C4-2B (cell line): ENCODE measurements at regions not wholly inside any gene's neighbourhood (a gene's known extent, or its start where the extent isn't known, plus 50 kb on each side); places are given as distances from the start of the nearest gene placed in this dataset.
"Not testable (repeated sequence)": the region's sequence is repeated elsewhere in the genome, so short reads cannot be mapped to it uniquely, and the experiment has no call there.

Experiments
- H3K27ac ChIP-seq: fragments of 450-650 bp; 2 replicates; pipeline ENCODE4 v1.5.1; 2017
- CTCF ChIP-seq: fragments of 450-650 bp; conservative IDR thresholded peaks from 2 replicates; pipeline ENCODE4 v1.5.1; 2017; ENCODE audit warnings: mild to moderate bottlenecking
- ZFX ChIP-seq: fragments of 450-650 bp; IDR thresholded peaks from 2 replicates; pipeline ENCODE4 v1.6.1; 2017

GRCh38 chr6:11479296-11479695, 58.3 kb upstream of the TMEM170B start:
- no peak overlapping the region for H3K27ac ChIP-seq
- TF ChIP-seq CTCF (no peak), ZFX (no peak)

DNA sequence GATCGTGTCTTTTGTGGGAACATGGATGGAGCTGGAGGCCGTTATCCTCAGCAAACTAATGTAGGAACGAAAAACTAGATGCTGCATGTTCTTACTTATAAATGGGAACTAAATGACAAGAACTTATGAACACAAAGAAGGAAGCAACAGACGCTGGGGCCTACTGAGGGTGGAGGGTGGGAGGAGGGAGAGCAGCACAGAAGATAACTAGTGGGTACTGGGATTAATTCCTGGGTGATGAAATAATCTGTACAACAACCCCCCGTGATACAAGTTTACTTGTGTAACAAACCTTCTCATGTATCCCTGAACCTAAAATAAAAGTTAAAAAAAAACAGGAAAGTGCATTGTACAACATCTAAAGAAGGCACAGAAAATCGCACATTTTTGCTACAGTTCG, 59.0 kb upstream of the TMEM170B start:
- no peak overlapping the region for H3K27ac ChIP-seq
- TF ChIP-seq CTCF: no peak
- no peak for TF ChIP-seq ZFX

- no peak for TF ChIP-seq ZFX
- no peak for TF ChIP-seq CTCF
- H3K27ac ChIP-seq: no peak overlapping the region
Observed at GRCh38 chr6:11475016-11475415, 62.5 kb upstream of the TMEM170B start.

DNA sequence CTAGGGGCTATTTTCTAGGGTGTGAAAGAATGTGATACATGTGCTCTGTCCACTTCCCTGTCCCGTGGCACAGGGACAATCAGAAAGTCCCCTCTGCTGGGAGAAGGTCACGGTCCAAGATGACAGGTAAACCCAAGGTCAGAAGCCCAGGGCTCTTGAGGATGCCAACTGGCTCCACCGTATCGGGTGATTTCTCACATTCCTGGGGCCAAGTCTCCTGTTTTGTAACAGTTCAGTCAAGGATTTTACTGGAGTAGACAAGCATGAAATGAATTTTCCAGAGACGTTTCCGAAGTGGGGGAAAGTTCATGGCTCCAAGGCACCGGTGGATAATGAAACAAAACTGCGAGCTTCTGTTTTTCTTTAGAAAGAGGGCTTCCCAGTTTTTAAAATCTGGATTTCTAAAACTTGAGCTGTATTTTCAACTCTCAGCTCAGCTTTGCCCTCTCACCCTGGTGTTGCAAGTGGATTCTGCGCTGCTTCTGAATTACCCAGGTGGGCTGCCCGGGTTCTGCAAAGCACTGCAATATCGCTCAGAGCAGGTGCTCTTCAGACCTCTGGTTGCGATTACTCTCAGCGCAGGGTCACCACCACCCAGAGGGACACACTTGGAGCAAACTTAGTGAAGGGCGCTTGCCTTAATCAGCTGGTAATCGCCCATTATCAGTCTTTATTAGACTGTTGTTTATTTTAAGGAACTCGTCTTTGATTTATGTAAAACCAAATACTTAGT, 64.4 kb upstream of the TMEM170B start:
- TF ChIP-seq ZFX (no peak), CTCF (no peak)
- no peak overlapping the region for H3K27ac ChIP-seq

- H3K27ac ChIP-seq: no peak overlapping the region
- no peak for TF ChIP-seq CTCF
- no peak for TF ChIP-seq ZFX
Observed at GRCh38 chr6:11471261-11471660, 66.3 kb upstream of the TMEM170B start.

- TF ChIP-seq ZFX (no peak), CTCF (no peak)
- H3K27ac ChIP-seq: no peak overlapping the region
Observed at GRCh38 chr6:11469684-11470083, 67.9 kb upstream of the TMEM170B start.

GRCh38 chr6:11468271-11468670, 69.3 kb upstream of the TMEM170B start:
- not testable (repeated sequence) for H3K27ac ChIP-seq

GRCh38 chr6:11467364-11467763, 70.2 kb upstream of the TMEM170B start:
- H3K27ac ChIP-seq: no peak overlapping the region

More at GRCh38 chr6:11467364-11467763, 70.2 kb upstream of the TMEM170B start:
- TF ChIP-seq ZFX: no peak
- no peak for TF ChIP-seq CTCF
